ENCODE measurements at regions not wholly inside any gene's neighbourhood (a gene's known extent, or its start where the extent isn't known, plus 50 kb on each side); places are given as distances from the start of the nearest gene placed in this dataset.

- no peak for TF ChIP-seq ZHX1 (conservative IDR thresholded peaks at IDR 0.05; ENCODE audit: low read length)
- TF ChIP-seq POLR2AphosphoS2 (IDR thresholded peaks at IDR 0.05; ENCODE audit: low read length), result no peak
- TF ChIP-seq ZNF384 (IDR thresholded peaks at IDR 0.05; ENCODE audit: low read depth, low read length), result no peak
- no peak for TF ChIP-seq PHF20 (IDR thresholded peaks at IDR 0.05; ENCODE audit: partially characterized antibody)
- no peak for TF ChIP-seq ZNF778 (CRISPR knock-in tag; IDR thresholded peaks at IDR 0.05)
- TF ChIP-seq NONO (IDR thresholded peaks at IDR 0.05; ENCODE audit: low read depth in 2 of 2, low read length in 1 of 2), result no peak
- no peak for TF ChIP-seq ESRRA (IDR thresholded peaks at IDR 0.05; ENCODE audit: borderline replicate concordance, low read depth)
- TF ChIP-seq DEAF1 (CRISPR knock-in tag; IDR thresholded peaks at IDR 0.05), result no peak
- no peak for TF ChIP-seq MEIS2 (IDR thresholded peaks at IDR 0.05; ENCODE audit: partially characterized antibody)
- TF ChIP-seq REST (IDR thresholded peaks at IDR 0.05; ENCODE audit: borderline replicate concordance), result no peak
- no peak for TF ChIP-seq REST (CRISPR knock-in tag; IDR thresholded peaks at IDR 0.05; ENCODE audit: low read depth)
- TF ChIP-seq FOXP1 (CRISPR knock-in tag; IDR thresholded peaks at IDR 0.05), result no peak
- no peak for TF ChIP-seq CTCF (IDR thresholded peaks at IDR 0.05 in 2 of 3, conservative IDR thresholded peaks at IDR 0.05 in 1 of 3; ENCODE audit: insufficient read depth in 2 of 3, low read depth in 1 of 3, low read length in 3 of 3)
- no peak for TF ChIP-seq ZNF24 (IDR thresholded peaks at IDR 0.05)
Measured at GRCh38 chr9:6160579-6160978, 55.0 kb upstream of the IL33 start.
